HL-60/S4 treated with phorbol 12-myristate 13-acetate at 8.2 ng/mL for 4 days and 3 days (cell line): ENCODE measurements at regions not wholly inside any gene's neighbourhood (a gene's known extent, or its start where the extent isn't known, plus 50 kb on each side); places are given as distances from the start of the nearest gene placed in this dataset.
"Not testable (repeated sequence)": the region's sequence is repeated elsewhere in the genome, so short reads cannot be mapped to it uniquely, and the experiment has no call there.

Experiments
- in situ Hi-C: fragments of 300-500 bp; cut with MboI; formaldehyde crosslinking; loops from 2 replicates; pipeline ENCODE4 v1.15.0; 2022; ENCODE audit warnings: low sequenced_read_pairs

GRCh38 chr14:66311058-66311457 is 175.1 kb upstream of the CCDC196 start:
- in situ Hi-C loops = no loop called here

- in situ Hi-C loops = no loop called here
Measured at GRCh38 chr14:66311990-66312389, 174.2 kb upstream of the CCDC196 start.

DNA sequence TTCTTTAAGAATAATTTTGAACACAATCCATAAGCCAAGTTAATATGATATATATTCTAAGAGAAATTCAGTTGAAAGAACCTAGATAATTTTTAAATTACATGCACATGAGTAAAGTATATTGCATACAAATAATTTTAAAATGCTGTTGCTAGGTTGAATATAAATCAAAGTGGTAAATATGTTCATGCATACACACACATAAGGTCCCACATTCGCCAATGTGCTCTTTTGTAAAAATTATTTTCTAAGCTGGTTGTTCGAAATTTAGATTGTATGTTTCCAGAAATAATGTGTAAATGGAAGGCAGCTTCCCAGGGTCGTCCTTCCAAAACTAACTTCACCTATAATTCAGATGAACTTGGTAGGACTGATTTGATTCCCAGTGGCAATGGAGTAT is 173.7 kb upstream of the CCDC196 start:
- in situ Hi-C loops = no loop called here

GRCh38 chr14:66315098-66315497 is 171.1 kb upstream of the CCDC196 start:
- in situ Hi-C loops = no loop called here

DNA sequence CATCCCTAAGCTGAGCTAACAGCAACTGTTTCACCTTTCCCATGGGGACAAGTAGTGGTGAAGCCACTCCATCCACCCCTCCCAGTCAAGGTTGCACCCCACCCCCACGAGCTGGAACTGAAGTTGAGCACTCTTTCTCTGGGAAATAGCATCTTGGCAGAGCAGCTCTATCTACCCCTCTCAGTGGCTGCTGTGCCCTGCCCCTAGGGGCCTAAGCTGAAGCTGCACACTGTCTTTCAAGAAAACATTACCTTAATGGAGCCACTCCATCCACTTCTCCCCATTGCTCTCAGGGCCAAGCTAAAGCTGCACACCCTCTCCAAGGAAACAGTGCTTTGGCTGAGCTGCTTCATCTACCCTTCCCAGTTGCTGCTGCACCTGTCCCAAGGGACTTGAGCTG is 170.6 kb upstream of the CCDC196 start:
- in situ Hi-C loops = no loop called here

GRCh38 chr14:66322564-66322963 is 163.6 kb upstream of the CCDC196 start:
- in situ Hi-C loops = no loop called here

DNA sequence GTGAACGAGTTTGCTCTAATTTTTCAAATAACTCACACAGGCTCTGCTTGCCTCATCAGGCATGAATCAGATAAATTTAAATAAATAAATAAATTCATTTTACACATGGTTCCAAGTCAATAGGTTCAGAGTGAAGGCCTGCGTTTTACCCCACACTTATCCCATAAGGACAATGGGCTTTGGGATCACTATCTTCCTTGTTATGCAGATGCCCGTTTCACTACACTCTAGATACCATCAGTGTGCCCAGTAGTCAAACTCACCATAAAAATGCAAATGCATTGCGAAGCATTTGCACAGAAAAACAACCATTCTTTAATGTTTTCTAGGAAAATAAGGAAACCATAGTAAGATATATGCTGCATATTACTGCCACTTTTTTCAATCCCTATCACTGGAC is 155.9 kb upstream of the CCDC196 start:
- in situ Hi-C loops = no loop called here

GRCh38 chr14:66330916-66331315 is 155.3 kb upstream of the CCDC196 start:
- in situ Hi-C loops = no loop called here

- in situ Hi-C loops = not testable (repeated sequence)
Measured at GRCh38 chr14:66333293-66333692, 152.9 kb upstream of the CCDC196 start.

GRCh38 chr14:66341239-66341638 is 144.9 kb upstream of the CCDC196 start:
- in situ Hi-C loops = no loop called here

GRCh38 chr14:66345986-66346385 is 140.2 kb upstream of the CCDC196 start:
- in situ Hi-C loops = no loop called here

- in situ Hi-C loops = no loop called here
Measured at GRCh38 chr14:66351310-66351709, 134.9 kb upstream of the CCDC196 start.

DNA sequence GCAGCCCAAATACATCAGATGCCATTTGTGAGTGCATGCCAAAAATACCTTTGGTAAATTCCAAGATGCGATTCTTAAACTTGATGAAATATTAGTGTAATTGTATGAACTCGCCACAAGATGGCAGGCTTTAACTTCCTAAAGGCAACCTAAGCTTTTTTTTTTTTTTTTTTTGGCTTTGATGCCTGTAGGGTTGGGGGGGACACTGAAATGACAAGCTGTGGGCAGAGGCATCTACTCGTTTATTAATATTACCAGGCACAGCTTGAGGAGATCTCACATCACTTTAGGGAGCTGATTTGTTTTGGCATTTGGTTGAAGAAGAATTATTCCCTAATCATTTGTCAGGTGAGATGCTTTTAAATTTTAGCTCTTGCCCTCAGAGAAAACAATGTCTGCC is 126.7 kb upstream of the CCDC196 start:
- in situ Hi-C loops = no loop called here

DNA sequence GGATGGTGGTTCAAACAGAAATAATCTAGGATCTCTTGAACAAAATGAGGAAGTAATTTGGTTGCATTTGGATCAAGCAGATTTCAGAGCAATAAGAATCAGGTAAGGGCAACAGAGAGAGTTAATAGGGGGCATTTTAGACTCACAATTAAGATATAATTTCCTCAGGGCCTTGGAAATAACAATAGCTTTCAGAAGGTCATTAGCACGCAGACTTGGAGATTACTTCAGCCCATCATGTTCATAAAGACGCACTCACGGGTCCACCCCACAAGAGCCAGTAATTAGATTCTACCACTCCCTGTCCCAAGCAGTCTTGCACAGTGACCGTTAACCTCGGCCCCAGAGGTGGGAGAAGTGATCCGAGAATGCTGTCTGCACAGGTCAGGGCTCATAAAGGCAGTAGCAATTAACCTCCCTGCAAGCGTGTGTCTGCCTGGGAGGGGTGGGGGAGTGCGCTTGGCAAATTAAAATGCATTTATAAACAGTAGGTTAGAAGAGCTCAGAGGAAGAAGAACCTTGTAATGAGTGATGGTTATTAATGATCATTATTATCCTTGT is 125.7 kb upstream of the CCDC196 start:
- in situ Hi-C loops = no loop called here

GRCh38 chr14:66361013-66361412 is 125.2 kb upstream of the CCDC196 start:
- in situ Hi-C loops = no loop called here

DNA sequence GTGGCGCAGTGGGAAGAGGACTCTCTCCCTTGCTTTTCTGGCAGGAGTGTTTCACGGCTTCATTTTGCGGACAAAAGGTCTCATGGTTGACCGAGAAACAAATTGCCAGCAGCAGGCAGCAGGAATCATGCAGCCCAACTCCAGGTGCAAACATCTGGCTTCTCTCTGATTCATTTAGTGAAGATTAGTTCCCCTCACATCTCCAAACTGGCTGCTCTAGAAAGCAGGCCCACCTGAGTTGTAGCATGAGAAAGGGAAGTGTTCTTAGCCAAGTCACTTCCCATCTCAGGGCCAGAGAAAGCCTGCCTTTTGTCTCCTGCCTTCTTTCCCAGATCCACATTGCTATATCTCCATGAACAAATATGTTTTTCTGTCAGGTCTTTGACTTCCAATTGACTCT is 120.8 kb upstream of the CCDC196 start:
- in situ Hi-C loops = no loop called here

DNA sequence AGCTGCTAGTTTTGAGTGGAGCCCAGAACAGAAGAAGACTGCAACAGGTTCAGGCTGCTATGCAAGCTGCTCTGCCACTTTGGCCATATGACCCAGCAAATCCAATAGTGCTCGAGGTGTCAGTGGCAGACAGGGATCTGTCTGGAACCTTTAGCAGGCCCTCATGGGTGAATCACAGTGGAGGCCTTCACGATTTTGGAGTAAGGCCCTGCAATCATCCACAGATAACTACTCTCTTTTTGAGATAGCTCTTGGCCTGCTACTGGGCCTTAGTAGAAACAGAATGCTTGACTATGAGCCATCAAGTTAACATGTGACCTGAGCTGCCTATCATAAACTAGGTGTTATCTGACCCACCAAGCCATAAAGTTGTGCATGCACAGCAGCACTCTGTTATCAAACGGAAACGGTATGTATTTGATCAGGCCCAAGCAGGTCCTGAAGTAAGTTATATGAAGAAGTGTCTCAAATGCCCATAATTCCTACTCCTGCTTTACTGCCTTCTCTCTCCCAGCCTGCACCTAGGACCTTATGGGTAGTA is 116.9 kb upstream of the CCDC196 start:
- in situ Hi-C loops = no loop called here

- in situ Hi-C loops = no loop called here
Measured at GRCh38 chr14:66371776-66372175, 114.4 kb upstream of the CCDC196 start.

DNA sequence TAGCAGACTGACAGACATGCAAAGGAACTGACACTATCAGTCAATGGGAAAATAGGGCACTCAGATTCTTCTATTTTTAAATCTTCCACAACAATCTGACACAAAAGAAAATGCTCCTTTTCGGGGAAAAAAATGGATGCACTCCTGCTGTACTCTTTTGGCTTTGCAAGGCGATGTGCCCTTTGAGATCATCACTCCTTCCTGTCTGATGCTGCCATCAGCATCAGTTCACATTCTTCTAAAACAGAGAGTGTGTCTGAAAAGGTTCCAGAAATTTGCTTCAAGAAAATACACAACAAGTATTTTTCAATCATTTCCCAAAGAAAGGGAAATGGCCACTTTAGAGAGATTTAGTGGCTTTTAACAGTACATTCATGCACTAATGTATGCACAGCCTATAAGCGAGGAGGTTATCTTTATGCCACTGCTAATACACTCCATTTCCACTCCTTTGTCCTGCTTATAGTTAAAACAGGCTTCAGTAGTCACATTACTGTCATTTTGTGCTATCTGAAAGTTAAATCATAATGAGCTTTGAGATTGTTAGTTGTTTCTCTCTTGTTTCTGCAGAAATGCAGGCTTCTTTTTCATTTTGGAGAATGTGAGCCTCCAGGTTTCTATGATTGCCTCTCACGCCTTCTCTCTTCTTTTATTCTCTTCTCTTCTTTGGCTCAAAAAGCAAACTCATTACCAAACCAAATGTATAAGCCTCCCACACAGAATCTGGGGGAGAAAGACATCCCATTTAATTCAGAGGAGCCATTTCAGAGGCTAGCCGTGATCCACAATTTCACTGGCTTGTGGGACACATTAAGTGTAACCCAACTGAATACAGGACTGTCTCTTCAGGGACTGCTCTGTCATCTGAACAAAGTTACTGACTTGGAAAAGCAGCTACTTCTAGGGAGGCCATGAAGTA is 110.9 kb upstream of the CCDC196 start:
- in situ Hi-C loops = no loop called here

GRCh38 chr14:66377574-66377973 is 108.6 kb upstream of the CCDC196 start:
- in situ Hi-C loops = no loop called here

DNA sequence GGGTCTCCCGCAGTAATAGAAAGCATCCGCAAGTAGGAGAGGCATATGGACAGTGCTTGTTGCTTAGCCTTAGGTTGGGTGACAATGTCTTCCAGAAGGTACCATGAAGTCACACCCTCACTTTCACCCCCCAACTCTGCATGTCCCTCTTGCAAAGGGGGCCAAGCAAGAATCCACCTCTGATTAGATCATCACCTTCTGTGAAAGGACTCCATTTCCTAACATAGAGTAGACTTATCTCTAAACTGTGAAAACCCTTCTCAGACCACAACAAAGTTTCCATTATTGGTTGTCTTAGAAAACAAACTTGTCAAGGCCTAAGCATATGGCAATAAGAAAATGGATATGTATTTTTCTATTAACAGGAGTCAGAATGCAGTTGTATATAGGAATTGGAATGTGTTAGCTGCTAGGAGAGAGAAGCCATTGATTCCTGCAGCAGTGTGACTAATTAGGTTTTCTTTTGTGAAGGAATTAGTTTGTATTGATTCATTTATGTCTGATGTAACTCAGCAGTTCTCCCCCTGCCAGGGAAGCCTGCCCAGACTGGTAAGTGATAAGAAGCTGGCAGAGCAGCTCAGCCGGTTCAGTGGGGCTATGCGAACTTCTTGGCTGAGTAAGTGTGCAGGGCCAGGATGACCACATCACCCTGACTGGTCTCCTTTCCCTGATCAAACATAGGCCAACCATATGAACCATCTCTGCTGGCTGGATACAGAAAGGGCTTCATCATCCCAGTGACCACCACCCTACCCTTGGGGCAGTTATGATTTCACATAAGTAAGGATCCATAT is 107.3 kb upstream of the CCDC196 start:
- in situ Hi-C loops = no loop called here
